GM18861 (cell line): ENCODE measurements at regions not wholly inside any gene's neighbourhood (a gene's known extent, or its start where the extent isn't known, plus 50 kb on each side); places are given as distances from the start of the nearest gene placed in this dataset.
"Not testable (repeated sequence)": the region's sequence is repeated elsewhere in the genome, so short reads cannot be mapped to it uniquely, and the experiment has no call there.

ENCODE experiments used
- ATAC-seq: cut with Tn5 transposase; IDR thresholded peaks from one replicate; pipeline ENCODE4 v1.9.1; 2021; ENCODE audit not compliant: unreplicated experiment

- ATAC-seq = peak; percentile 97
Measured at GRCh38 chr3:18237251-18238005, 187.7 kb downstream of the SATB1 start.

- no peak for ATAC-seq
Measured at GRCh38 chr3:18236726-18237125, 188.4 kb downstream of the SATB1 start.

GRCh38 chr3:18234717-18235335 lies 190.3 kb downstream of the SATB1 start:
- no peak for ATAC-seq

GRCh38 chr3:18233987-18234716 lies 191.0 kb downstream of the SATB1 start:
- no peak for ATAC-seq

GRCh38 chr3:18232317-18232716 lies 192.8 kb downstream of the SATB1 start:
- ATAC-seq = no peak

GRCh38 chr3:18228060-18228459 lies 197.1 kb downstream of the SATB1 start:
- ATAC-seq = no peak

GRCh38 chr3:18225709-18226108 lies 199.4 kb downstream of the SATB1 start:
- no peak for ATAC-seq

- ATAC-seq = no peak
Measured at GRCh38 chr3:18224426-18224825, 200.7 kb downstream of the SATB1 start.

GRCh38 chr3:18223974-18224373 lies 201.2 kb downstream of the SATB1 start:
- peak; percentile 21 for ATAC-seq

GRCh38 chr3:18223571-18223970 lies 201.6 kb downstream of the SATB1 start:
- peak; percentile 97 for ATAC-seq

- no peak for ATAC-seq
Measured at GRCh38 chr3:18222686-18223085, 202.5 kb downstream of the SATB1 start.

- peak; percentile 61 for ATAC-seq
Measured at GRCh38 chr3:18217507-18218174, 207.5 kb downstream of the SATB1 start.

- no peak for ATAC-seq
Measured at GRCh38 chr3:18216996-18217395, 208.1 kb downstream of the SATB1 start.

- no peak for ATAC-seq
Measured at GRCh38 chr3:18215639-18216038, 209.5 kb downstream of the SATB1 start.

- ATAC-seq = no peak
Measured at GRCh38 chr3:18211116-18211515, 214.0 kb downstream of the SATB1 start.

- ATAC-seq = no peak
Measured at GRCh38 chr3:18208856-18209255, 216.3 kb downstream of the SATB1 start.

- ATAC-seq = no peak
Measured at GRCh38 chr3:18208091-18208490, 217.0 kb downstream of the SATB1 start.

- ATAC-seq = no peak
Measured at GRCh38 chr3:18207226-18207625, 217.9 kb downstream of the SATB1 start.

GRCh38 chr3:18205701-18206100 lies 219.4 kb downstream of the SATB1 start:
- ATAC-seq = not testable (repeated sequence)

- ATAC-seq = no peak
Measured at GRCh38 chr3:18201315-18201714, 223.8 kb downstream of the SATB1 start.

- no peak for ATAC-seq
Measured at GRCh38 chr3:18199757-18200156, 225.4 kb downstream of the SATB1 start.
